ENCODE measurements at regions not wholly inside any gene's neighbourhood (a gene's known extent, or its start where the extent isn't known, plus 50 kb on each side); places are given as distances from the start of the nearest gene placed in this dataset.

DNA sequence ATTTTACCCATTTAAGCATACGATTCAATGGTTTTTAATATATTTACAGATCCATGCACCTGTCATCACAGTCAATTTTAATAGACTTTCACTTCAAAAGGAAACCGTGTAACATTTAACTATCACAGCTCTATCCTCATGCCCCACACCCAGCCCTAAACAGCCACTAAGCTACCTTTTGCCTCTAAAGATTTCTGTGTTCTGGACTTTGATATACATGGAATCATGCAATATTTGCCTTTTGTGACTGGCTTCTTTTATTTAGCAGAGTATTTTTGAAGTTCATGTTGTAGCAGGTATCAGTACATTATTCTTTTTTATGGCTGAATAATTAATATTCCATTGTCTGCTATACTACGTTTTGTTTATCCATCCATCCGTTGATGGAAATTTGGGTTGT lies 50.3 kb upstream of the STX16 start:
- no peak for DNase-seq (ENCODE audit: low spot score)

DNA sequence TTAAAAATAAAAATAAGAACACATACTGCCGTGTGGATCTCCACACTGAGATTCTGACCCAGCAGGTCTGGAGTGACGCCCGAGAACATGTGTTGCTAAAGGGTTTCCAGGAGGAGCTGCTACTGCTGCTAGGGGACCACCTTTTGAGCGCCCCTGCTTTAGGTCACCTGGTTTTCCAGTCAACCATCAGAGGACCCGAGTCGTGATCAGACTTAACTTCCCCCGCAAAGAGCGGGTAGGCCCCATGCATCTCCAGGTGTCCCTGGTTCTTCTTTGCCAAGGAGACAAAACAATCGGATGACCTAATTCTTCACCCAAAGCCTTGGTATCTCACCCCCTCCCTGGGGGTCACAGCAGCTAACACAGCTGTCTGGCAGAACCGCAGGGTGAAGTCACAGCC lies 51.1 kb upstream of the STX16 start:
- no peak for DNase-seq (ENCODE audit: low spot score)

- DNase-seq (ENCODE audit: low spot score) = peak; percentile 70
Observed at GRCh38 chr20:58598211-58599015, 52.7 kb upstream of the STX16 start.

- DNase-seq (ENCODE audit: low spot score) = peak; percentile 77
Observed at GRCh38 chr20:58597249-58597891, 53.7 kb upstream of the STX16 start.

- peak; percentile 37 for DNase-seq (ENCODE audit: low spot score)
Observed at GRCh38 chr20:58596750-58597248, 54.3 kb upstream of the STX16 start.

- no peak for DNase-seq (ENCODE audit: low spot score)
Observed at GRCh38 chr20:58596244-58596643, 54.8 kb upstream of the STX16 start.

DNA sequence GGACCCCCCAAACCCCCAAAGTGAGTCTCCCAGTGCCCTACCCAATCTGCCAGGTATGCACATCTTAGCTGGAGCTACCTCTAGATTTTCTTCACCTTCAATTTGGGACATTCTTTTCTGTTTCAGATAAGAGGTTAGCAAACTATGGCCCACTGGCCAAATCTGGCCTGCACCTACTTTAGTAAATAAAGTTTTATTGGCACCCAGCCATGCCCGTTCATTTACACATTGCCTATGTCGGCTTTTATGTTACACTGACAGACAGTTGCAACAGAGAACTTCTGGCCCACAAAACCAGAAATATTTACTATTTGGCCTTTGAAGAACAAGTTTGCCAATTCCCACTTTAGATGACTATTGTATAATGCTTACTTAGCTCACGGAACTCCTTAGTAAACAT lies 55.9 kb upstream of the STX16 start:
- no peak for DNase-seq (ENCODE audit: low spot score)

DNA sequence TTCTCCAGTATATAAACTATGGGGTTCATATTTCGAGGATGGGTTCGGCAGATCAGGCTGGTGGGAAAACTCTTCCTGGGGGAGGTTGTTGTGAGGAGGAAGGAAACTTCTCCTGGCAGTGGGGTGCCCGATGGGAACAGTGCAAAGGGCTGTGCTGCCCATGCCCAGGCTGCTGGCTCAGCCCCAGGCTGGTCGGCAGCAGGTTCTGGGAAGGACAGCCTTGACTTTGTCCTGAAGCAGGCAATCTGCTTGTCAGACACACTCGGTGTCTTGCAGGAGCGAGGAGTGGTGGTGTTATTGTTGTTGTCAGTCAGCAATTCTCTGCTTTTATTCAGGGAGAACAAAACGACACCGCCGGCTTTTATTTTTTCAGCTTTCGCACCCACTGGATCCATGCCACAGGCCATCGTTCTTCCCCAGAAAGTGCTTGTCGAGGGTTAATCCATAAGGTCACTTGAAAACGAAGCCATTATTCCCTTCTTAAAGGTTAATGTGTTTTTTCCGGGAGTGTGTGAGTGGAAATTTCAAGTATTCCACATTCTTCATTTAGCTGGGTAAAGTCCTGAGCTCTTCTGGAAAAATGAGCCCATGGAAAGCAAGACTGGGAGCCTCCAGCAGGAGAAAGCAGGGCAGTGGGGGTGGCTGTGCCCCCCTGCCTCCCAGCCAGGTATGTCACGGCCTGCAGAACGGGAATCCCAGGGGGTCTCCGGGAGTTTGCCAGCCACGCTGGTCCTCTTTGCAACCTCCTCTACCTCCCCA lies 57.0 kb upstream of the STX16 start:
- DNase-seq (ENCODE audit: low spot score) = no peak

DNA sequence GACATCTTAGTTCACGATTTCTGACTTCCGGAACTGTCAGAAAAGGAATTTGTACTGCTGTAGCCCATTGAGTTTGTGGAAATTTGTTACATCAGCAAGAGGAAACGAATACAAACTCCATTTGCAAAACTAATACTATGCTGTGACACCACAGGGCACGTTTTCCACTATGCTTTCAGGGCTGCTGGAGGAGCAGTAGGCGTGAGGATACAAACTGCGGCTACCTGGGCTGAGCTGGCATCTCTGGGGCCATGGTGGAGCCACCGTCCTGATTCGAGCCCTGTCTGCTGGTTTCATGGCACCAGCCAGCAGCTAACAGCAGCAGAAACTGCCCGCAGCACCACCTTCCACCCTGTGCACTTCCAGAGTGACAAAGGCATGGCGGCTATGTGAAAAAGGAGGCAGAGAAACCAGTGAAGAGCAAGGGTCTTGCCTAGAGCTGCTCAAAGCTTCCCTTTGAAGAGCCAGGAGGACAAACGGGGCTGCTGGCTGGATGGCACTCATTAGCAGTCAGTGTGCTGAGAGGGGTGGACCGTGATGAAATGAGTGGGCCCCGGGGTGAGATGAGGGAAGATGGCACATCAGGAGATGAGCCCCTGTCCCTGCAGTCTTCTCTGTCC lies 58.9 kb upstream of the STX16 start:
- no peak for DNase-seq (ENCODE audit: low spot score)

- DNase-seq (ENCODE audit: low spot score) = no peak
Observed at GRCh38 chr20:58590679-58591473, 60.2 kb upstream of the STX16 start.

GRCh38 chr20:58587467-58587866 lies 63.6 kb upstream of the STX16 start:
- no peak for DNase-seq (ENCODE audit: low spot score)

DNA sequence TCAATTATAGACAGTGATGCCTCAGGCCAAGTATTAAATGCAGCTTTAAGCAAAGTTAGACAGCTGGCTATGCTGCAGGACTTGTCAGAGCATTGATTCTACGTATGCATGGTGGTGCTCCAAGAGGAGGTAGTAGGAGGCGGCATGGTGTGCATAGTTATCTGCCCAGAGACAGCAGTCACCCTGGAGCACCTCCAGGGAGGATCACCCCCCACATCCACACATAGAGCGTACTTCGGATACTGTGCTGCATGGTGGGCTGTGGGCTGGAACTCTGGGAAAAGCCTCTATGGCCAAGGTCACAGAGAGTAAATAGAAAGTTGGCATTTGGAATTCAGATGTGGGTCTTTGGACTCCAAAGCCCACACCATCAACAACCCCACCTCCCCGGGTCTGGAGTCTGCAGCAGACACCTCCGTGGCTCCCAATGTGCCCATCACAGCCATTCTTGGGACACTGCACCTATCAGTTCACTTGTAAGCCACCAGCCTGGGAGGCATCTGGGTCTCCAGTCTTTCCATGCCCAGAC lies 64.5 kb upstream of the STX16 start:
- no peak for DNase-seq (ENCODE audit: low spot score)

DNA sequence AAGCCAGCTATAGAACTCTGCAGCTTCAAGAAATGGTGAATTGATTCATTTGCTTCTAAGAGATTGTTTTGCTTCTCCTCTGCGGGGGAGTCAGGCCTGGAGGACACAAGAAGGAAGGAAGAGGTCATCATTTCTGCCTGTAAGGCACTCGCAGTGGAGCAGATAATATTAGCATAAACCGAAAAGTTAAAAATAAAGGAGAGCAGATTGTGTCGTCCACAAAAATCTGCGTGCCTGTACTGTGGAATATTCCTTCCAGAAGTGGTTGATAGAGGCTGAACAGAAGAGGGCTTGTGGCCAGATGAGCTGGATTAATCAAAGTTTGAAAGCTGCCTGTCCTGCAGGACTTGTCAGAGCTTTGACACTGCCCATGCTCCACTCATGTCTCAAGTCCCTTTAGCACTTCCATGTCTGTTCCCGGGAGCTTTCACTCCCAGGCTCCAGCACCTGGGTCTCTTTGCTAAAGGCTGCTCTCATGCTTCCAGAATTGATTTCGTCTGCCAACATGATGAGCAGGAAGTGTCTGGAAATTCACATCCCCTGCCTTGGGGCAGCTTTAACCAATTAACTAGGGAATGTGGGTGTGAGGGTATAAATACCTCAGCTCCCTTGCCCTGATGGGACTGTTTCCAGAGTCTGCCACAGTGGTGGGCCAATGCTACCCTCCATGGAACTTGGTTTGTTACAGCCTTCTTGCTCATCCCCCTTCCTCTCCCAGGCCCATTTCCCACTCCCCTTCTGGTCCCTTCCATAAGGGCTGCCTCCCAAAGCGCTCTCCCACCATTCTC lies 65.1 kb upstream of the STX16 start:
- DNase-seq (ENCODE audit: low spot score) = no peak

DNA sequence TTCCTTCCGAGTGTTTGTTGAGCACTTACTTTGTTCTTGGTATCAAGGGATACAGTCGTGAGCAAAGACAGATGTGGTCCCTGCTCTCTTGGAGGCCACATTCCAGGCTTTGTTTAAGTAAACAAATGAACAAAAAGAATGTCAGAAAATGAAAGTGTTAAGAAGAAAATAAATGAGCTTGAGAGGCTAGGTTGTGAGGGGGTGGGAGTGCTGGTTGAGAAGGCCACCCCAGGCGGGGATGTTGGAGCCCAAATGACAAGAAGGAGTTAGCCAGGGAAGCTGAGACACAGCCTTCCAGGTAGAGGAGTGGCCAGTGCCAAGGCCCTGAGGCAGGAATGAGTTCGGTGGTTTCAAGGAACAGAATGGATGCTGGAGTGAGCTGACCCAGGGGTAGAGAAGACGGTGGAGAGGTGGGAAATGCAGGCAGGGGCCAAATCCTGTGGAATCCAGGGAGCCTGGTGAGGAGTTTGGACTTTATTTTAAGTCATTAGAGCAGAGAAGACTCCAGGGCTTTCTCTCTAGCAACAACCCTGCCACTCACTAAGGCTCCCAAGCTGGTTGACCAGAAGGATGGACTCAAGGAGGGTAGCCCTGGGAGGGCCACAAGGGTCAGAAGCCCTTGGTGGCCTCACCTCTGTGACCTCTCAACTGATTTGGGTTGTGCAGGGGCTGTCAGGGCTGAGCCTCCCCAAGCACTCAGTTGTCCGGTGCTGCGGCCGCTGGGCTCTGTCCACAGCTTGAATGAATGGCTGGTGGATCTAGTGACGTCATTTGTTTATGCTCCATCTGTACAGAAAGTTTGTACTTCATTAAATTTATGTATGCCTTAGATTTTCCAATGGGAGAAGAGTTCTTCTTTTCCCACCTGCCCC lies 66.0 kb upstream of the STX16 start:
- DNase-seq (ENCODE audit: low spot score) = no peak

DNA sequence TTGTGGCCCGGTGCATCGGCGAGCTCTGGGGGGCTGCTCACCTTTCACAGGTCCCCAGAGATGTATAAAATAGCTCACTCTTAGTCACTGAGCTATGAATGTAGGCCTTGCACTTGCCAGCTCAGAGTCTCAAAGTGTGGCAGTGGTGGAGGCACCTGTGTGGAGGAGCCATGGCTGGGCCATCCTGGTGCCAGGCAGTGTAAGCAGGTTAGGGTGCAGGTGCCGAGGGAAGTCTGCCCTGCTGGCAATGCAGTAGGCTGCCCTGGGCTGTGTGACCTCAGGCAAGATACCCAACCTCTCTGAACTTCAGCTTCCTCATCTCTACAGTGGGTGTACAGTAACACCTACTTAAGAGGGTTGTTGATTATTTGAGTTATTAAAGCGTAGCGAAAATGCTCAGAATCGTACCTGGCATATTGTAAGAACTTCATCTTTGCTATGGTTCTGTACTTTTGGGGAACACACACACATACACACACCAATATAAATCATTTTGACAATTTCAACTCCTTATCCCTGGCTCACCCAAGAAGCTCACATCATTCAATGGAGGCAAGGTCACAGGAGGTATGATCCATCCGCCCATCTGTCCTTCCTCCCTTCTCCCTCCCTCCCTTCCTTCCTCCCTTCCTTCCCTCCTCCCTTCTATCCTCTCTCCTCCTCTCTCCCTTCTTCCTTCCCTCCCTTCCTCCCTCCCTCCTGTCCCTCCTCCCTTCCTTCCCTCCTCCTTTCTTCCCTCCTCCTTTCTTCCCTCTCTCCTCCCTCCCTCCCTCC lies 66.8 kb upstream of the STX16 start:
- DNase-seq (ENCODE audit: low spot score) = no peak

- DNase-seq (ENCODE audit: low spot score) = no peak
Observed at GRCh38 chr20:58583586-58583985, 67.5 kb upstream of the STX16 start.

DNA sequence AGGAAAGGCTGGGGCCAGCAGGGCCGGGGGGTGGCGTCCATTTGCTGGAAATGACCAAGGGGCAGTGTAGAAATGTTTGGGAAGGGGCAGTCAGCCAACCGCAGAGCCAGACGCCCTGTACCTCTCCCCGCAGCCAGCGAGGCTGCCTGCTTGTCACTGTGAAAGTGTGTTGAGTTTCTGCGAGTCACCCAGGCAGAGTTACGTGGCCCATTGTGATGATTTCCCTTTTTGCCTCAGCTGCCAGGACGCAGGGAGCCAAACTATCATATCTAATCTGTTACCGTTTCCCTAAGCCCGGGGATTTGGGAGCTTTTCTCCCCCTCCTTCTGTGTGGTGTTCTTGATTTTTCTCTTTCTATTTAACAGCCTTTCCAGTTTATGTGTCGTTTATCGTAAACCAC lies 67.9 kb upstream of the STX16 start:
- DNase-seq (ENCODE audit: low spot score) = no peak

DNA sequence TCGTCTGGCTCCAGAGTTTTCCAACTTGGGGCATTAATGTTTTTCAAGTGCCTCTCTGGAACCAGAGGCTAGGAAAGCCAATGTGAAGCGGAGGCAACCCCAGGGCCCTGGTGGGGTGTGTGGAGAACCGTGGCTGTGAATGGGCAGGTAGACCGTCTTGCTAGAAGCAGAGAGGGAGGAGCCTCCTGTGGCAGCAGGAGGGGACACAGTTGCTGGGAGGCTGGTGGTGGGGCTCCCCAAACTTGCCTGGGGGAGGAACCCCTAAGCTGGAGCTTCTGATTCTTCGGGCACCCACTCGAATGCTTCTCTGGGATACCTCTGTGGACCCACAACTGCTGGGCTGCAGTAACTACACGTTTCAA lies 65.3 kb upstream of the APCDD1L start:
- no peak for DNase-seq (ENCODE audit: low spot score)
